ENCODE measurements at regions not wholly inside any gene's neighbourhood (a gene's known extent, or its start where the extent isn't known, plus 50 kb on each side); places are given as distances from the start of the nearest gene placed in this dataset.
"Not testable (repeated sequence)": the region's sequence is repeated elsewhere in the genome, so short reads cannot be mapped to it uniquely, and the experiment has no call there.

DNA sequence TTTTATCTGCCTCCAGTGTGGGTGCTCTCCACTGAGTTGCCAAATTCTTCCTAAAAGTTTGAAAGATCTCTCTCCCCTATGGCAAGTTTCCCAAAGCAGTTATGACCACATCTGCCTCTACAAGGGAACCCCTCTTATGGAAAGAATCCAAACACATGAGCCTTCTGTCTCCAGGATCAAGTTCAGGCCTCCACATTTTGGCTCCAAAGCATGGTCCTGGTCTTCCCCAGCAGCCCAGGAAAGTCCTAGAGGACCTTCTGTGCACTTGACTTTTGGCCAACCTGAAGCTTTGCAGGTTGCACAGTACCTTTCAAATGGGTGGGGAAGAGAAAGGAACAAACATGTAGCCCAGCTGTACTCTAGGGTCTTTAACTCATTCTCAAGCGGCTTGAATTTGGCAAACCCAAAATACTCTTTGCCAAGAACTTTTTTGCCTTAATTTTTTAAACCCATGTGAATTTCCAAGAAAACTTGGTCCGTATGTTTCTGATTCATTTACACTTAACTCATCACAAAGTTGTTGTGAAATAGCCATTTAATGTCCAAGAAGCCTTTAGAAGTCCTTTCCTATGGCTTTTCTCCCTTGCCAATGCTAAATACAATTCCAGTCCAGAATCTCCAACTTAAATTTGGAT lies 240.1 kb upstream of the TBX18 start:
- no peak for DNase-seq

DNA sequence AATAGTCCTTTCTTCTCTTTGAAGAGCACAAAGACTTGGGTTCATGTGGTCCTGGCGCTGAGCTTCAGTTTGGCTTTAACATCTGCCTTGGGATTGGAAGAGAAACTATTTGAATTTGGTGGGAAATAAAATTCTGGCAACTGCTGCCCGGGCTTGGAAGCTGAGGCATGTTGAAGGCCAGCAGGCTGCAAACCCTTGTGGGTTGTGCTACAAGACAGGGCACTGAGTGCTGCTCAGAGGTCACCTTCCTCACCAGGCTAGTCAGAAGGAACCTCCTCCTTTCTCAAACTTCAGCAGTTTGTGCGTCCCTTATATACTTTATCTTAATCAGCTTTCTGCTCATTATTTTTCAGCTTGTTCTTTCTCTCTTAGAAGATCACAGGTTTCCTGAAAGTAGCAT lies 238.4 kb upstream of the TBX18 start:
- no peak for DNase-seq

DNA sequence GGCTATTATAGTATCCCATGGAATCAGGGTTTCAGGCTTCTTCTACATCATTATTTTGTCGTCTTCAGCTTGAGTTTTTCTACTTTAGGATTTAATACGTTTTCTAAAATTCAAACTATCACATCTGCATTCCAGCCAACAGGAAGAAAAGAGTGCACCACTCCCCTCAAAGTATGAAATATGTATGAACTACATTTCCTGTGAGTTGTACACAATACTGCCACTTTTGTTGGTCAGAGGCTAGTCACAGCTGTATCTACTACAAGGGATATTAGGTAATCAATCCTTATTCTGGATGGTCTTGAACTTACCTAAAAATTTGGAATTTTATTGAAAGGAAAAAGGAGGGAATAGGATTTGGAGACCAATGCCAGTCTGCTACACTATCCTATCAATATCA lies 235.6 kb upstream of the TBX18 start:
- DNase-seq, result no peak

DNA sequence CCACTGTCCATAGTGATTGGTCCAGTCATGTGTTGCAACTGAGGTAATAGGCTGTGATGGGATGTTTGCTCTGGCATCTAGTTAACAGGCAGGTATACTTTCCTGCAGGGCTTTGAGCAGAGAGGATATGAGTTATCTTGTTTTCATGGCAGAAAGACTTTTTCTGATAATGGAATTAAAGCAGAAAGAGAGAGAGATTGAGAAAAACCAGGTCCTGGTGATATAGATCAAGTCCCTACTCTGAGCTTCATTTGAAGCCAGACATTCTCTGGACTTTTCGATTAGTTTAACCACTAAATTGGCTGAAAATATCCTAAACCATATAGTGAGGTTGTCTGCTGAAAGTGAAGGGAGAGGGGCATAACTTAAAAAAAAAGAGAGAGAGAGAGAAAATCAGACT lies 233.8 kb upstream of the TBX18 start:
- DNase-seq, result no peak

DNA sequence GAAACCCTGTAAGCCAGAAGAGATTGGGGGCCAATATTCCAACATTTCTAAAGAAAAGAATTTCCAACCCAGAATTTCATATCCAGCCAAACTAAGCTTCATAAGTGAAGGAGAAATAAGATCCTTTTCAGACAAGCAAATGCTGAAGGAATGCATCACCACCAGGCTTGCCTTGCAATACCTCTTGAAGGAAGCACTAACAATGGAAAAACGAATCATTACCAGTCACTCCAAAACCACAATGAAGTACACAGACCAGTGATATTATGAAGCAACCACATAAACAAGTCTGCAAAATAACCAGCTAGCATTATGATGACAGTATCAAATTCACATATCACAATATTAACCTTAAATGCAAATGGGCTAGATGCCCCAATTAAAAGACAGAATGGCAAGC lies 224.4 kb upstream of the TBX18 start:
- DNase-seq, result not testable (repeated sequence)

DNA sequence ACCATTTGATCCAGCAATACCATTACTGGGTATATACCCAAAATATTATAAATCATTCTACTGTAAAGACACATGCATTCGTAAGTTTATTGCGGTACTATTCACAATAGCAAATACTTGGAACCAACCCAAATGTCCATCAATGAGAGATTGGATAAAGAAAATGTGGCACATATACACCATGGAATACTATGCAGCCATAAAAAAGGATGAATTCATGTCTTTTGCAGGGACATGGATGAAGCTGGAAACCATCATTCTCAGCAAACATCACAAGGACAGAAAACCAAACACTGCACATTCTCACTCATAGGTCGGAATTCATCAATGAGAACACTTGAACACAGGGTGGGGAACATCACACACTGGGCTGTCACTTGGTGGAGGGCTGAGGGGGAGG lies 221.1 kb upstream of the TBX18 start:
- DNase-seq, result not testable (repeated sequence)

DNA sequence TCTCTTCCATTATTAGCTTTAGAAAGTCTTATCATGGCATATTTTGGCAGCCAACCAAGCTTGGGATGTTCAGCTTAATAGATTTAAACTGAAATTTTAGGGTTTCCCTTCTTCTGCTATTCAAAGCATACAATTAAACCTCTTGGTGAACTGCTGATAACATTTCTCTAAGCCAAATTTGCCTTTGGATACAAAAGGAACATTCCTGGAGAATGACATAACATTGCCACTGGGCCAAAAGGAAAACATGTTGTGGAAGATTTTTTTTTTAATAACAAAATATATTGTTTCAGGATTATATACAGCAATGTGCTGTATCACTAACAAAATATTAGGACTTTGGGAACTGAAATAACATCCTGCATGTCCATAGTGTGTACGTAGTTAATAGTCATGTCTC lies 215.1 kb upstream of the TBX18 start:
- DNase-seq, result no peak

DNA sequence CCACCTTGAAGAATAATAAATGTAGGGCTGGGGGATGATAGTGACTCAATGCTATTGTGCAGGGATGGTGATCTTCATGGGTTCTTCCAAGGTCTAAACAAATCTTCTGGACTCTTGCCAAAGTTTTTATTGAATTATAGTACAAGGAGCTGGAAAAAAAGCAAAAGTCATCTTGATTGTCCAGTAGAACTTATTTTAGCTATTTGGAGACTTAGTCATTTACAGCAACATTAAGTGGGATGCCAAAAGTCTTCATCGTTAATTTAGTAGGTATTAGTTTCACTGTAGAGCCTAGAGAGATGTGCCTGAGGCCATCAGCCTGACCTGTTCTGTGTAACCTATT lies 212.9 kb upstream of the TBX18 start:
- no peak for DNase-seq

DNA sequence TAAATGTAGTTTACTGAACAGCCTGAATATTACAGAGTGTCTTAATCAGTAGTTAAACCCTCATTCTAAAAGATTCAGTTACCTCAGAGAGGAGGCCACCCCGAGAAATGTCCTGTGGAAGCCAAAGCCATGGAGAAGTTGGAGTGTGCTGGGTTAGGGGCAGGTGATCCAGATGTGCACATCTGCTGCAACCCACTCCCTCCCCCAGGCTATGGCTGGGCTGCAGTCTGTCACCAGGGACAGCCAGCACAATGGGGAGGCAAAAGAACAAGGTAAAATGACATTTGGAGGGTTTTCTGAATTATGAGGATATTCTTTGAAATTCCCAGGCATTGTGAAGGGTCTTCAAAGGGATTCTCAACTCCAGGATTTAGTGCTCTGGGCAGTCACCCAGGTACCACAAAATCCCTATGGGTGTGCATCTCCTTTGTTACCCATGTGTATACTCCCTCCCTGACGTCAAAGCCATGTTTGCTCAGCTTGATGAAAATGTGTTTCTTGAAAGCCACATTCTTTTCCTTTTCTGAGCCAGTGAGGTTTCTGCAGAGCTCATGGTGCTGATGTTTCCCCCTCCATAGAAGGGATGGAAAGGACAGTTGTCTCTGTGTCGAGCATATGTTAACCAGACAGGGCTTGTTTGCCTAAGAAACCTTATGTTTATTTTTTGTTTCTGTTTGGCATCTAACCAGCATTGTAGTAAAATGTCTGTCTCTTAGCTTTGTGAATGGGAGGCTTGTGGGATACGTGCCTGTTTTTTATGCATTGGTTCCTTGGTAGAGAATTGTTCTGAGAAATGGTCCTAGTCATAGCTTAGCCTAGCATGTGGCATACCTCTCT lies 212.3 kb upstream of the TBX18 start:
- no peak for DNase-seq

DNA sequence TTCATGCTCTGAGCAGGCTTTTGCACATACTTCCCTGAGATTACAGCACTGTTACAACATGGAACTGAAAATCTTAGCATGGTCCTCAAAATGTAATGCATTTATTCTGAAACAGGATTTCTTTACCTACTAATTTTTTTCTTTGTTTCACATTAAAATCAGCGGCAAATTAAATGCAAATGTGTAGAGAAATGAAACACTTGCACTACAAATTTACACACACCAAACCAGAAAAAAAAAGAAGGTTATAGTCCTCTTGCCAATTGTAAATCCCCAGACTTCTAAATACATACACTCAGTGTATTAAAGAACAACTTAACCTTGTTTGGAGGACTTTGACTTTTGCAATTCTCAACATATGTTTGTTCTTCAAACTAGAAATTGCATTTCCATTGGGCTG lies 210.9 kb upstream of the TBX18 start:
- DNase-seq, result no peak

DNA sequence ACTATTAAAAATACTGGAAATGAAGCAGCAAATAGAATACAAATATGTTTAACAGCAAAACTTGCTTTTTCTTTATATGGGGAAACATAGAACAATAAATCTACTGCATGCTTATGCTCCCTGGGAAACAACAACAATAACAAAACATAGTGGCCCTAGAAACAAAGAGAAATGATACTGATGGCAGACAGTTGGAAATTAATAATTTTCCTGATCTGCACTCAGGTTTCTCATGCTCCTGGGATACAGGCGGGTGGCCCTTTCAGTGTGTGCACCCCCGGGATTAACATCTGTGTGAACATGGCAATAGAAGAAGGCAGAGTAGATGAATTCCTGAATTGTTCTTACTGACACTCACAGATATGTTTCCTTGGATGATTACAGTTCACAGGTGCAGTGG lies 209.2 kb upstream of the TBX18 start:
- no peak for DNase-seq

DNA sequence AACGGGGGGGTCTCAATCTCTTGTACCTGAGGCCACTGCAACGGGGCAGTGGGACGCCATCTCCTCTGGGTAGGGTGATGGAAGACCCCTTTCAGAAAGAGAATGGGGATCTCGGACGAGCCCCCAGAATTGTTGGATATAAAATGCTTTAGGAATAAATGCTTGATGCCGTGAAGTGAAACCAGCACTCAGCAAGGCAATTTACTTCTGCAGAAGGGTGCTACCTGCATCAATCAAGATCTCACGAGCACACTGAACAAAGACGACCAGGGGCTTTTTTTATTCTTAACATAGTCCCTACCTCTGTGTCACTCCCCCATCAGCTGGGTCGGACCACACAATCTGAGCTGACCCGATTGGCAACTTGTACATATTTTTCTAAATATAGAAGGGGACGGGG lies 203.6 kb upstream of the TBX18 start:
- DNase-seq, result no peak

DNA sequence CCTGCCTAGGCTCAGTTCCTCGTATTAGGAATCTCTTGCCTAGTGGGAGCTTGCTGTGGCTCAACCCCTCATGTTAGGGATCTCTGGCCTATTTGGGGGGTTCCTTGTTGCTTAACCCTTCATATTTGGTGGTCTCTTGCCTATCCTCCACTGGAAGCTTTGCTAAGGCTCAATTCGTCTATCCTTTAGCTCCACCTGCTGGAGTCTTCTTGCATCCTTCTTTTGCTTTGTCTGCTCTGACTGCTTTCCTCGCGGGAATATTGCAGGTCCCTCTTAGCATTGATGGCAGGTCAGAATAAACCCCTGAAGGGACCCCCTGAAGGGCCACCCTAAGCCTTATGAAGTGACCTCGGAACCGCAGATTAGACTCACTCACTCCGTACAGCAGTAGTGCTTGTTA lies 203.0 kb upstream of the TBX18 start:
- DNase-seq, result no peak

DNA sequence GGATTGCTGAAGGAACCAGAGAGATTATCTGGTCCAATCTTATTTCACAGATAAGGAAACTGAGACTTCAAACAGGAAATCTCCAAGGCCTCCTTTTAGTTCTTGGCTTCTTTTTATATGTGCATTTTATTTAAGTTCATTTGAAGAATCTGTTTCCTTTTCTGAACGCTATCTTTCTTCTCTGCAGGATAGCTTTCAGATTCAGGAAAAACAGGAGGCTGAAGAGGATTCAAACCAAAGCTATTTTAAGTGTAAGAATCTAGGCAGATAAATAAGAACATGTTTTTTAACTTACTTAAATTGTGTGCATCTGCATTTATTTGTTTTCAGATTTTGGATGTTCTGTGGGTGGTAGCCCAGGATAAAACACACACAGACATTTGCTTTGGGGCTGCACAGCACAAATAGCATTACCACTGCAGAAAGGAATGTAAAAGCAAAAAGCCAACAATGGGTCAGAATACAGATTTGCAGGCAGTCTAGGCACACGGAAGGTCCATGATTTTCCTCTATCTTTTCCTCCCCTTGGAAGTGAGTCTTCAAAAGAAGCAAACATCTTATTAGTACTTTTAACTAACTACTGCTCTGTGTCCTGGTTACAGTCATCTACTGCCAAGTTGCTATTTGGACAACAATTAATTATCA lies 188.8 kb upstream of the TBX18 start:
- no peak for DNase-seq

DNA sequence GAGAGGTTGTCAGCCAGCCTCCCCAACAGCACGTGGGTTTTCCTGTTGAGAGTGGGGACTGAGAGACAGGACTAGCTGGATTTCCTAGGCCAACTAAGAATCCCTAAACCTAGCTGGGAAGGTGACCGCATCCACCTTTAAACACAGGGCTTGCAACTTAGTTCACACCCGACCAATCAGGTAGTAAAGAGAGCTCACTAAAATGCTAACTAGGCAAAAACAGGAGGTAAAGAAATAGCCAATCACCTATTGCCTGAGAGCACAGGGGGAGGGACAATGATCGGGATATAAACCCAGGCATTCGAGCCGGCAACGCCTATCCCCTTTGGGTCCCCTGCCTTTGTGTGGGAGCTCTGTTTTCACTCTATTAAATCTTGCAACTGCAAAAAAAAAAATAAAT lies 180.5 kb upstream of the TBX18 start:
- DNase-seq, result not testable (repeated sequence)

DNA sequence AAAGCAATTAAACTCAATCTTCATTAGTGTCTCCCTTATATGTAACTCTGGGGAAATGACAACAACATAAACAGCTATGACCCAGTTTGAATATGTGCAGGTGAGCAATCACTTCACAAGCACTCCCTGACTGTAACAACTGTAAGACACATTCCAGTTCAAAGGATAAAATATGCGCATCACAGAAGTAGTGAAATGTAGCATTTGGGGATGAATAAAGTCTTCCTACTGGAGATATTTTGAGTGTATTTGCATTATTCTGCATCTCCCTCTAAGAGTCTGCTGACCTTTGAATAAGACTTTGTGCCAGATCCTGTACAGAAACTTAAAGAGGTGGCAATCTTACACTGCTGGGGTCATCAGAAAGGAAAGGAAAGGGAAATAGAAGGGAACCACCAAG lies 179.5 kb upstream of the TBX18 start:
- DNase-seq, result no peak

DNA sequence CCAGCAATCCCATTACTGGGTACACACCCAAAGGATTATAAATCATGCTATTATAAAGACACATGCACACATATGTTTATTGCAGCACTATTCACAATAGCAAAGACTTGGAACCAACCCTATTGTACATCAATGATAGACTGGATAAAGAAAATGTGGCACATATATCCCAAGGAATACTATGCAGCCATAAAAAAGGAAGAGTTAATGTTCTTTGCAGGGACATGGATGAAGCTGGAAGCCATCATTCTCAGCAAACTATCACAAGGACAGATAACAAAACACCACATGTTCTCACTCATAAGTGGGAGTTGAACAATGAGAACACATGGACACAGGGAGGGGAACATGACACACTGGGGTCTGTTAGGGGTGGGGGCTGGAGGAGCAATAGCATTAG lies 177.2 kb upstream of the TBX18 start:
- not testable (repeated sequence) for DNase-seq

DNA sequence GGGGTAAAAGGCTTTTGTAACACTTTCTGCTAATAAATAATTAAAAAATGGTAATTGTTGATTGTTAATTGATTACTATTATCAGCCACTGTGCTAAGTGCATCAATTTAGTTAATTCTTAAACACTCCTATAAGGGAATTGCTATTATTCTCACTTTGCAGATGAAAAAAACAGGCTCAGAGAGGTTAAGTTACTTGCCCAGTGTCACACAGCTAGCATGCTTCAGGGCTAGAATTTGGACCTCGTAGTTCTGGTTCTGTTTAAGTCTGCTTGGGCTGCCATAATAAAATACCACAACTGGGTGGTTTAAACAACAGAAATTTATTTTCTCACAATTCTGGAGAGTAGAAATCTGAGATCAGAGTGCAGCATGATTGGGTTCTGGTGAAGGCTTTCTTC lies 164.8 kb upstream of the TBX18 start:
- DNase-seq, result no peak

DNA sequence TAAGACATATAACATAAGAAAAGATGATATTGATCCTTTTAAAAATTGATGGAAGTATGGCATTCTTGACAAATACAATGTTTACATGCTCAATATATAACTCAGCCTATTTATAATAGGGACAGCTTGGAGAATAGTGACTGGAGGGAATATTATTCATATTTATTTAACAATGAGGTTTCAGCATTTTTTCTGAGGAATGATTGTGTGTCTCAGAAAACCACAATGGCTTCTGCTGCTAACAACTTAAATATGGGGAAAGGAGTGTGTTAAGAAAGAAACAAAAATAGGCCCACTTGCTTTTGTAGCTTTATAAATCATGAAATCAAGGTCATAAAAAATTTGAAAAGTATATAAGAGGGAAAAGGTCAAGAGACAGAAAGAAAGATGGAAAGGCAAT lies 163.2 kb upstream of the TBX18 start:
- no peak for DNase-seq

DNA sequence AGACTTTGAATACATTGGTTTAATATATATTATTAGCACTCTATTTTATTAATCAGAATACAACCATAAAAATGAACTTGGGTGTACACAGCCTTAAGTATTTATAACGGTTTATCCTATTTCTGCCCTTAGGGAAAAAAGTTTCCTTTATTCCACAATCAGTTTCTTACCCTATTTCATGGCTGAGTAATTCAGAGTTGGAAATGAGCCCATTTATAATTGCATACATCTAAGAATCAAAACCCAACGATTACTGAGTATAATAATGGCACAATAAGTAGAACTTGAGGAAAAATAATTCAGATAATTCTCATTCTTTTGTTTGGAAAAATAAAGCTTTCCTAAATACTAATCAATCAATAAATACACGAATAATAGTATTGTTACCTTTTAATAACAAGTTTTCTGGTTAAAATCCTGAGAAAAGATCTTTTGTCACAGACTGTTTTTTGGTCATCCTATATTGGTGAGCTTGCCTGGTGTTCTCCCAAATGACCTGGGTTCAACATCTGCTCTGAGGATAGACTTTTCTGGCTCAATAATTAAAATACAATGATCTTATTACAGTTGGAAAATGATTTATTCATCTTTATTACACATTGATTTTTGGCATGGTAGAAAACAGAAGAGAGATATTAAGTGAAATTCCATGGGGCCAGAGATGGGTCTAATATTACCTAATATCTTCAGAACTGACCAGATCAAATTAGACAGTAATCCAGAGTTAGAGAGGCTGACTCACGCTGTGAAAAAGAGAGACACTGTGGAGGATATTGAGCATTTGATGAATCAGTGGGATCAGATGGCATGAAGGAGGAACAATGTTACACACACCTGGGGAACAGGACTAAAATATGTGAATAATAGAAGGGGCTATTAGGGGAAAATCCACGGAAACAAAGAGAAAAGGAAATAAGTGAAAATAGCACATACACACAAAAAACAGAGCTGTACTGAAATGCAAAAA lies 162.1 kb upstream of the TBX18 start:
- DNase-seq, result no peak

DNA sequence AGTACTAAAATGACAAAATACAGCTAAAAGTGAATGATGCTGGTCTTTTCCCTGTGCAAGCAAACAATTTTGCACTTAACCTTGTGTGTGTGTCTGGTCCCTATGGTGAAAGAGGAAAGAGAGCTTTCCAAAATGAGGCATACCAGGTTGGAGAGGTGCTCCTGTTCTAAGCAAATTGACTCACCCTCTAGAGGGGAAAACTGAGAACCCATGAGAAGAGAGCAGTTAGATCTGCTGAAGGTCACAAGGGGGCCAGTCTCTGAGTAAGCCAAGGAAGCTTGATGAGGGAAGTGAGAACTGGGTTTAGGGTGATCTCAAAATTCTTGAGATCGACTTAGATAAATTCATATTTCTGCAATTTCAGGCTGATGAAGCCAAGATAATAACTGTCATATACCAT lies 157.5 kb upstream of the TBX18 start:
- no peak for DNase-seq

DNA sequence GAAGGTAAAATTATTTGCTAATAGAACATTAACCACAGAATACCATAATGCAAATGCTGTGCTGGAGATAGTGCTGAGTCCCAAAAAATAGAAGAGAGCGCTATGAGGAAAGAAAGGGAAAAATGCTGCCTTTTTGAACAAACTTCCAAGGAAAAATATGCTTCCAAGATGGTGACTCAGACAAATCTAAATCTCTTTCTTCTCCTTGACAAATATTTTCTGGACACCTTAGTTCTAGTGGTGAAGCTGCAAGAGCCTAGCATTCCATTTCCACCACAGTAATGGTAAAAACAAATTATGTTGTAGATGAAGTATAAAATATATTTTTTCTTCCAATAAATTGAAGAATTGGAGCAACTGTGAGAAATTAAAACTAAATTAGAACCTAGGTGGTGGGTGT lies 155.6 kb upstream of the TBX18 start:
- no peak for DNase-seq

DNA sequence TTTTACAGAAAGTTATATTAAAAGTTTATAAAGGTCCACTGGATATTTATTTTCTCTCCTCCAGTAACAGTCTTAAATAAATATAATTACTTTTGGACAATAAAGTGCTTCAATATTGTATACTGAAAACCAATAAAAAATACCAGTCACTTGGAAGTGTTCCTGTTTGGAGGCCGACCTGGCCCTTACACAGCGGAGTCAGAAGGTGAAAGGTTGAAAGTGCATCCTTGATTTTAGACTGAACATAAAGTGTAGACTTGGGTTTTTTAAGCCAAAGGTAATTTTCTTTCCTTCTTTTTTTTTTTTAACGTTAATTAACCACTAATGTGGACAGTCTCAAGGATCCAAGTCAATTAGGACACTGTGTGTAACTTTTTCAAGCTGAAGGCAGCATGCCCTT lies 152.3 kb upstream of the TBX18 start:
- DNase-seq, result no peak
